ENCODE measurements at regions not wholly inside any gene's neighbourhood (a gene's known extent, or its start where the extent isn't known, plus 50 kb on each side); places are given as distances from the start of the nearest gene placed in this dataset.

DNA sequence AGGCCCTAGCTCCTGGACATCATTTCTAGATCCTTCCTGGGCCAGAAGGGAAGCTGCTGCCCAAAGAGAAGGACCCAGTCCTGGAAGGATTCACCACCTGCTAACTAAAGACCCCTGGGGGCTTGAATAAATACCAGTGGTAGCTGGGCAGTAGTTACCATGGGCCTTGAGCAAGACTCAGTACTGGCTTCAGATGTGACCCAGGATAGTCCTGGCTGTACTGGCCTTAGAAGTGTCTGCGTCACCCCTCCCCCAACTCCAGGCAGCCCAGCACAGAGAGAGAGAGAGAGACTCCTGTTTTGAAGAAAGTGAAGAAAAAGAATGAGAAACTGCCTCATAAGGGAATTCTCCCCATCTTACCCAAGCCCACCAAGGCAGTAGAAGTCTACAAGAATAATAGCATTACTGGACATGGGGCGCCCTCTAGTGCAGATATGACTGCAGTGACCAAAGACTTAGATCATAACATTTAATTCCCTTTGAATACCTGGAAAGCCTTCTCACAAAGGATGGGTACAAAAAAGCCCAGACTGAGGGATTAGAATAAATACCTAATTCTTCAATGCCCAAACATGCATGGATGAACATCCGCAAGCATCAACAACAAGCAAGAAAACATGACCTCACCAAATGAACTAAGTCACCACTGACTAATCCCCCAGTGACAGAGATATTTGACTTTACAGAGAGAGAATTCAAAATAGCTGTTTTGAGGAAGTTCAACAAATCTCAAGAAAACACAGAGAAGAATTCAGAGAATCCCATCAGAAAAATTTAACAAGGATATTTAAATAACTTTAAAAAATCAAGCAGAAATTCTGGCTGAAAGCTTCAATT is 171.8 kb downstream of the HNRNPD start:
- DNase-seq (ENCODE audit: low read depth): no peak
- no peak overlapping the region for H3K4me3 ChIP-seq (ENCODE audit: low read depth, low read length)

DNA sequence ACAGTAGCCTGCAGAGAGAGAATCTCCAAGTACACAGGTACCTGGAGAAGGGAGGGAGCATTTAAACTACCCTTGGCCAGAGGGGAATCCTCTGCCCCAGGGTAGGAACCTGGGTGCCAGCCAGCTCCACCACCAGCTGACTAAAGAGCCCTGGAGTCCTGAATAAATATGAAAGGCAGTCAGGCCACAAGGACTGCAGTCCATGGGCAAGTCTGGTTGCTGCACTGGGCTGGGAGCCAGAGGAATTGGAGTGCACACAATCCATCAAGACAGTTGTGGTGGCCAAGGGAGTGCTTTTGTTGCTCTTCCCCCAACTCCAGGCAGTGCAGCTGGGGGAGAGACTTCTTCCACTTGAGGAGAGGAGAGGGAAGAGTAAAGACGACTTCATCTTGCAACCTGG is 172.5 kb downstream of the HNRNPD start:
- H3K4me3 ChIP-seq (ENCODE audit: low read depth, low read length): no peak overlapping the region
- DNase-seq (ENCODE audit: low read depth): no peak

DNA sequence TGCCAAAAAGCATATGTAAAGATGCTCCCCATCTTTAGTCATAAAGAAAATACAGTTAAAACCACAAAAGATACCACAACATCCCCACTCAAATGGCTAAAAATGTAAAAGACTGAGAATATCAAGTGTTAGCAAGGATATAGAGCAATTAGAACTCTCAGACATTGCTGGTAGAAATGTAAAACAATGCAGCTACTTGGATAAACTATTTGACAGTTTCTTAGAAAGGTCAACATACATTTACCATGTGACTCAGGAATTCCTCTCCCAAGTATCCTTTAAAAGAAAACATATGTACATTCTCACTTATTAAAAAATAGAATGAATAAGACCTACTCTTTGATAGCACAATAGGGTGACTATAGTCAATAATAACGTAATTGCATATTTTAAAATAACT is 173.7 kb downstream of the HNRNPD start:
- DNase-seq (ENCODE audit: low read depth): no peak

DNA sequence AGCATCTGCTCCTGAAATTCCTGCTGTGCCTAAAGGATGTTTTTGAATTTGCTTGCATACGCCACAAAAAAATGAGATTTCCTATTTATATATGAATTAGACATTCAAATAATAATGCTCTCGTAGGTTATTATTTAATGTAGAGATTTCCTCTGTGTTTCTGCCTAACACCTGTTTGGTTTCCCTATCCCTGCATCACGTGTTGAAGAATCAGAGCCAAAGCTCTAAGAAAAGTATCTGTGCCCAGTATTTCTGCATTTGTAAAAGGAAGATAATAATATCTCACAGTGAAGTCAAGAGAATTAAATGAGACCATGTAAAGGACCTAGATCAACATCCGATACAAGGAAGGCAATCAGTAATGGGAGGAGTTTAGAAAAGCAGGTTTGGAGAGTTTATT is 179.5 kb downstream of the HNRNPD start:
- DNase-seq (ENCODE audit: low read depth): no peak
- H3K4me3 ChIP-seq (ENCODE audit: low read depth, low read length): no peak overlapping the region

More for the DNA sequence above, 173.7 kb downstream of the HNRNPD start:
- no peak overlapping the region for H3K4me3 ChIP-seq (ENCODE audit: low read depth, low read length)

DNA sequence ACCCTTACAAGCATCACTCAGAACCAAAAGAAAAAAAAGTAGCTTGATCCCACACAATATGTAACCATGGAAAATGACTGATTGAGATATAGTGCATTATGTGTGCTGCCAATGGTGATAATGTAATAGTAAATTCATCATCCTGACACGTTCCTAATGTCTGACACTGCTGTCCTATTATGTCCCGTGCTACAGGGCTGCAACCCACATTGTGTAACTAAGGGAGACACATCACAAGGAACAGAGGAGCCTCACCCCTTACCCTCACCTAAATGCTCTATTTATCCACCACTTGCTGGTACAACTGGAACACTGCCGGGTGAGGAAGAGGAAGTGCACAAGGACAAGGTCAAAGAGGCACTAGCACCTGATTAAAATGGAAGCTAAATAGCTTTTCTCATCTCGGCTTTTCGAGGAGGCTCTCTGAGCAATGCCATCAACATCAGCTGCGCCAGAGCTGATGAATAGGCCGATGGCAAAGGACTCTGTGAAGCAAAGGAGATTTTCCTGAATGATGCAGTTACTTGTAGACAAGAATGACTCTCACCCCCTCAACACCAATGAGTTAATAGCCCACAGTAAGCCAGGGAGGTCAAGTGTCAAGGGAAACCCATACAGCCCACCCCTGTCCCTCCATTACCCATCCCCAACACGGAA is 181.6 kb downstream of the HNRNPD start:
- DNase-seq (ENCODE audit: low read depth): no peak
- H3K4me3 ChIP-seq (ENCODE audit: low read depth, low read length): no peak overlapping the region

DNA sequence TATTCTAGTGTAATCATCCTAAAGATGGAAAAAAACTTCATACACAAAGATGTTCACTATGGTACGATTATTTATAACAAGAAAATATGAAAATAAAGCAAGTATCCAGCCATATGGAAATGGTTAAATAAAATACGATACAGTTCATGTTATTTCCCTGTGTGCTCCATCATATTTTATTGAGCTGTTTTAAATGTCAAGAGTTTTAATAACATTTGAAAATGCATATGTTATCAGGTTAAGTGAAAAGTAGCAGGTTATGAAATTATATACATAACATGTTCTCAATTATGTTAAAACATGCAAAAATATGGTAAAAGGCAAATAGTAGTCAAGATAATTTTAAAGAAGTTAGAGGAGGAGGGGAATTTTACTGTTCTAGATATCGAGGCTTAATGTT is 192.0 kb downstream of the HNRNPD start:
- no peak overlapping the region for H3K4me3 ChIP-seq (ENCODE audit: low read depth, low read length)

DNA sequence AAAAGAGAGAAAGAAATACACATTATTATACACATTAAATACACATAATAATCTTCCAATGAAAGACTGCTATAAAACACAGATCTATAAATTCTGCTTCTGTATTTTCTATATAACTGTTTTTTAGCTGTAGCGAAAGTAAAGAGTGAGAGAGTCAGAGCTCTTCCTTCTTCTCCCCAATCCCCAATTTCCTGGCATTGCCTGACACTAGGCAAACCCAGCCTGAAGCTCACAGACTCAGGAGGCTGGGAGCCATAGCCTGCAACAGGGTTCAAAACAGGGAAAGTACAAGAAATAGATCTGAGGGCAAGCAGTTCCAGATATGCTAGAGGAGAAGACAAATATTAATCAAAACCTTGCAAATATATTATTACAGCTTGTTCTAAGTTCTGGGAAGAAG is 201.6 kb downstream of the HNRNPD start:
- DNase-seq (ENCODE audit: low read depth): no peak
- H3K4me3 ChIP-seq (ENCODE audit: low read depth, low read length): no peak overlapping the region

More for the DNA sequence above, 192.0 kb downstream of the HNRNPD start:
- DNase-seq (ENCODE audit: low read depth): no peak

DNA sequence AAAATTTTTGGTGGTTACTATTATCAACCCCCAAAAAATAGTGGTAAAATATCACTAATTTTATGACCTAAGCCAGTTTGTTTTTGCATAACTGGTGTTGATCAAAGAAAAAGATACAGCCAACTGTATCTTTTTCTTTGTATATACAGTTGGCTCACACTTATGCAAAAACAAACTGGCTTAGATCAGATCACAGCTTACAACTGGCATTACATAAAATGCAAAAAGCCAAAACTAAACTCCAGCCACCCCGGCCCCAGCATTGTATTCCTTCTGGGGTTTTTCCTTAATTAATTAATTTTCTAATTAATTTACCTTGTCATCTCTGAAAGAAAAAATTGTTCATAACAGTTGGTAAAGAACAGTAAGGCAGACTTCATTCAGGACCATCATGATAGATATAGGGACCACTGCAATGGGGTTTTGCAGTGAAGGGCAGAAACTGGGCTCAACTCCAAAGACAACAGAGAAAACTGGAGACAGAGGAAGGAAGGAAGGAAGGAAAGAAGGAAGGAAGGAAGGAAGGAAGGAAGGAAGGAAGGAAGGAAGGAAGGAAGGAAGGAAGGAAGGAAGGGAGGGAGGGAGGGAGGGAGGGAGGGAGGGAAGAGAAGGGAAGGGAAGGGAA is 202.1 kb downstream of the HNRNPD start:
- DNase-seq (ENCODE audit: low read depth): no peak
- H3K4me3 ChIP-seq (ENCODE audit: low read depth, low read length): no peak overlapping the region

DNA sequence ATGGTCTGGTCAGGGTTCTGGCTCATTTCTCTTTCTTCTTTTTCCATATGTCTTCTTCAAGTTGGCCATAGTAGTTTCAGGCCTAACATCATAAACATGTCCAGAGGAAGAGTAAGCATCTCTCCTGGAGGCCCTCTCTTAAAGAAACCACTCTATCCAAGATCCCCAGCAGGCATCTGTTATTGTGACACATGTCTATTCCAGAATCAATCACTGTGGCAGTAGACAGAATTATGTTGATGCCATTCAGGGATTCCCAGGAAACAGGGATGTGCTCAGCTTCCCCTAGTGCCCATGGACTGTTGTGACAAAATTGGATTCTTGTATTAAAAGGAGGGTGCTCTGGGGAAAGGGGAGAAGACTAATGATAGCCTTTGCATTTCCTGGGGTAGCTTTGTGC is 224.0 kb downstream of the HNRNPD start:
- no peak for DNase-seq (ENCODE audit: low read depth)
- H3K4me3 ChIP-seq (ENCODE audit: low read depth, low read length): no peak overlapping the region

DNA sequence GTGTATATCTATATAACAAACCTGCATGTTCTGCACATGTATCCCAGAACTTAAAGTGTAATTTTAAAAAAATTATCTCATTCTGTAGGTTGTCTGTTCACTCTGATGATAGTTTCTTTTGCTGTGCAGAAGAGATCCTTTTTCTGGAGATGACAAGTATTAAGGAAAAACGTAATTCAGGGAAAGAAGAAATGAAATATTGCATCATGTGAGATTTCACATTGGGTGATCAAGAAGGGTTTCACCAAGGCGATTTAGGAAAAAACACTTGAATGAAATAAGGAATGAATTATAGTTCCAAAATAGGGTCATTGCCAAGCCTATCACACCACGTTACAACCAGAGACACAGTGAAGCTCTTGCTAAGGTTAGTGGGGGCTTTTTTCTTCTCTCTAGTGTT is 227.9 kb downstream of the HNRNPD start:
- DNase-seq (ENCODE audit: low read depth): no peak
- no peak overlapping the region for H3K4me3 ChIP-seq (ENCODE audit: low read depth, low read length)

DNA sequence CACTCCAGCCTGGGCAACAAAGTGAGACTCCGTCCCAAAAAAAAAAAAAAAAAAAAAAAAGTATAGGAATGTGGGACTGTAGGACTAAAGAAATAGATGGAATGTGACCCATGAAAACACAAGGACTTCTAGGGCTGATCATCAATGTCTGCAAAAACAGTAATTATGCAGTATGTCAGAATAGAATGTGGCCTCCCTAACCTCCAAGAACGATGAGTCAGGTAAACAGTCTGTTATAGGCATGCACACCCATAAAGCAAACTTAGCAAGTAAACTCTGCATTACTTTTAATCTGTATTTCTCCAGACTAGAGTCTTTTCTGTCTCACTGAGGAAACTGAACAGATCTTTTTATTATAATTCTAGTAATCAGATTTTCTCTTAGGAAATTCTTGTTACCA is 233.4 kb downstream of the HNRNPD start:
- no peak overlapping the region for H3K4me3 ChIP-seq (ENCODE audit: low read depth, low read length)
- no peak for DNase-seq (ENCODE audit: low read depth)

DNA sequence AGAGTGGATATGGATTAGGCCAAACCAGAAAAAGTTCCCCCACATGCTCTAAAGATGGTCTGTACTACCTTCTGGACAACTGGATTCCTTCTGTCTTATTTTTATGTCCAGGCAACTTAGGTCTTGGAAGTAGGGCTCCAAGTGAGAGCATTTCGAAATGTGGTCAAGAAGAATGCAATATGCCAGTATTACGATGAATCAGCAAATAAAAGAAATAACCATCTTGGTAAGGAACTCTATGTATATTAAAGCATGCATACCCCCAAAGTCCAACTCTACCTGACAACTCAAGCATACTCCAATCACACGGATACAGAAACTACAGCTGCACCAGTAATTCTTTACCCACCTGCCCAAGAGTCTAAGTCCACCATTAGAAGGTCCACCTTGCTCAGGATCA is 234.5 kb downstream of the HNRNPD start:
- DNase-seq (ENCODE audit: low read depth): no peak
- H3K4me3 ChIP-seq (ENCODE audit: low read depth, low read length): no peak overlapping the region

DNA sequence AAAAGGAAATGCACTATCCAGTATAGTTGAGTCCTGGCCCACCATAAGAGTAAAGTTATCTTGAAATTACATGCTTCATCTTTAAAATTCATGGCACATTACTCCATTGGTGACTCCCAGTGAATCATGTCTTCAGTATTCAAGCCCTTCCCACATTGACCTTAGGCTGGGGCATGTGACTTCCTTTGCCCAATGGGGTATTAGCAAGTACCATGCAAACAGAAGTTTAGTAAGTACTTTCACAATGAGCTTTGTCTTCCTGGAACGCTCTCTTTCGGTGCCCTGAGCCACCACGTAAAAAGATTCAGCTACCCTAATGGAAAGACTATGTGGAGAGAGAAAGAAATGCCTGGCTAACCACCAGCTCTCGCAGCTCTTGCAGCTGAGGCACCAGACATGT is 235.4 kb downstream of the HNRNPD start:
- no peak for DNase-seq (ENCODE audit: low read depth)
- no peak overlapping the region for H3K4me3 ChIP-seq (ENCODE audit: low read depth, low read length)

DNA sequence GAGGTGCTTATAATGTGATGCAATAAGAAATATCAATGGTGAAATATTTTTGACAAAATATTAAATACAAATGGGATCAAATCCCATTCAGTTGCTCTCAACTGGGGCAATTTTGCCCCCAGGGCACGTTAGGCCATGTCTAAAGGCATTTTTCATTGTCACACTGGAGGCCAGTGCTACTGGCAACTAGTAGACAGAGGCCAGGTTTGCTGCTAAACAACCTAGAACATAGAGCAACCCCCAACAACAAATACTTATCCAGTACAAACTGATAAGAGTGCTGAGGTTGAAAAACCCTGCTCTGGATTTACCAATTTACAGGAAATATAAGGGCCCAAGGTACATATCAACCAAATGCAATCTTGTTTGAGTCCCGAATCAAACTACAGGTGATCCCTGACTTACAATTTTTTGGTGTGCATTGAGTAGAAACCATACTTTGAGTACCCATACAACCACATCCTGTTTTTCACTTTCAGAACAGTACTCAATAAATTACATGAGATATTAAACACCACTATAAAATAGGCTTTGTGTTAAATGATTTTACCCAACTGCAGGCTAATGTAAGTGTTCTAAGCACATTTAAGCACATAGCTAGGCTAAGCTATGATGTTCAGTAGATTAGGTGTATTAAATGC is 237.5 kb downstream of the HNRNPD start:
- no peak for DNase-seq (ENCODE audit: low read depth)
- no peak overlapping the region for H3K4me3 ChIP-seq (ENCODE audit: low read depth, low read length)

DNA sequence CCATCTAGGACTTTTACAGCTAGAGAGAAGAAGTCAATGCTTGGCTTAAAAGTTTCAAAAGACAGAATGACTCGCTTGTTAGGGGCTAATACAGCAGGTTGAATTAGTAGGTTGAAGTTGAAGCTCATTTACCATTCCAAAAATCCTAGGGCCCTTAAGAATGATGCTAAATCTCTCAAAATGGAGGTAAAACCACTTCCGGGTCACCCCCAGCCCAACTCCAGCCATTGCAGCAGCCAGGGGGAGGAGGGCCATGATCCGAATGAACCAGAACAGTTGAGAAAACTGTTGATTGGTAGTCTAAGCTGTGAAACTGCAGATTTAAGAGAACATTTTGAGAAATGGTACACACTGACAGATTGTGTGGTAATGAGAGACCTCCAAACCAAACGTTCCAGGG is 245.4 kb downstream of the HNRNPD start:
- DNase-seq (ENCODE audit: low read depth): no peak
- no peak overlapping the region for H3K4me3 ChIP-seq (ENCODE audit: low read depth, low read length)

DNA sequence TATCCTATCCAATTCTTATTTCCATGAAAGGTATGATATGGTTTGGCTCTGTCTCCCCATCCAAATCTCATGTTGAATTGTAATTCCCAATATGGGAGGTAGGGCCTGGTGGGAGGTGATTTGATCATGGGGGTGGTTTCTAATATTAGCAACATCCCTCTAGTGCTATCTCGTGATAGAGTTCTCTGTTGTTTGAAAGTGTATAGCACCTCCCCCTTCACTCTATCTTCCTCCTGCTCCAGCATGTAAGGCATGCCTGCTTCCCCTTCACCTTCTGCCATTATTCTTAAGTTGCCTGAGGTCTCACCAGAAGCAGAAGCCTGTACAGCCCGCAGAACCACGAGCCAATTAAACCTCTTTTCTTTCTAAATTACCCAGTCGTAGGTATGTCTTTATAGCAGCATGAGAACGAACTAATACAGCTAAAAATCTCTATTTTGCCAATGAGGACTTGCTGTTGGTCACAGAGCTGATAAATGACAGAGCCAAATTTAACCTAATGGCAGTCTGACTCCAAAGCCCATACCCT is 247.2 kb downstream of the HNRNPD start:
- no peak overlapping the region for H3K4me3 ChIP-seq (ENCODE audit: low read depth, low read length)
- no peak for DNase-seq (ENCODE audit: low read depth)

DNA sequence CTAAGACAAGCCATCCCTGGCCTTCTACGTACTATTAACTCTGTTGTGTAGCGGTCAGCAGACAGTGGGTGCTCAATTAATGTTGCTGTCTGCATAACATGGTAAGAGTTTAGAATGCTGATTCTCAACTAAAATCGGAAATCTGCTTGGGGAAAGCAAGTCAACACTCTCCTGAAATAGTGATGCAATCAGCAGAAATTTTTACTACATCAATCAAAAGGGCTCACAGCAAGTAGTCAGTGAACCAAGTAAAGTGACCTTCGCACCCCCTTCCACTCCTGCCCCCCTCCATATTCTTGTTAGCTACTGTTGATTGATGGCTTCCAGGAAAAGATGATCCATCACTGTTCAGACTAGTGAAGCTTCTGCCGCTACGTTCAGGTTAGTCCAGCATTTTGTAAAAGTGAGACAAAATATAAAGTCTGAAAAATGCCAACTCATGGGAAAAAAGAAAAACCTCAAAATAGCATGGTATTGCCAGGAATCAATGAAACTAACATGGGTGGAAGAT is 247.9 kb downstream of the HNRNPD start:
- no peak for DNase-seq (ENCODE audit: low read depth)
- no peak overlapping the region for H3K4me3 ChIP-seq (ENCODE audit: low read depth, low read length)

DNA sequence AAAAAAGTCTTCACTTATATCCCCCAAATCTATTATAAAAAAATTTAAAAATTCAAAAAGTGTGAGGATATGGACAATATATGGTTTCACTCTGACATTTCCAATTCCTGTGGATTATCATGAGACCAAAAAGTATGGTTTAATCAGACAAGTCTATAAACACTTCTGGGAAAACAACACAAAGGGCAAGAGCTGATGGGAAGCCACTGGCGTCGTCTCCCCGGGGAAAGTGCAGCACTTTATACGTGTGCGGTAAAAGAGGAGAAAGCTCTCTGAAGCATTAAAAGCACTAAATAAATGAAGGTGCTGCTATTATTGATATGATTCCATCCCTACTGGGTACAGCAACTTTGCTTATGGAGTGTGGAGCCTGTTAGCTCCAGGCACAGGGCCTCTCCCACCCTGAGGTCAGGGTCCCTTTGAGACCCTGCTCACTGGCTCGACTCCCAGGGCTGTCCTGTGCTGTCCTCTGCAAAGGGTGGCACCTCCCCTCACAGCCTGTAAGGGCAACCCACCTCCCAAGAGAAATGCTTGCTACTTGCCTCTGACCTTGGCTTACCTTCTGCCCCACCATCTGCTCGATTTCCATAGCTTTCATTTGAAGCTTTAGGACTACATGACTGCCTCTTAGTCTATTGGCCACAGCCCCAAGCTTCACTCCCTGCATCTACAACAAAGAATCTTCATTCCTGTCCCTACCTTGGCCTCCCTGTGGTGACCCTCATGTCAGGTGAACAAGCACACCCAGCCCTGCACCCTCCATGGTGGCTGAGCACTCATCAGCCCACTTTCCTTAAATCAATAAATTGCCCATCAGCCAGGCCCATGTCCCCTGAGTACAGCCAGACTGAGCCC is 248.6 kb downstream of the HNRNPD start:
- no peak overlapping the region for H3K4me3 ChIP-seq (ENCODE audit: low read depth, low read length)
- no peak for DNase-seq (ENCODE audit: low read depth)

DNA sequence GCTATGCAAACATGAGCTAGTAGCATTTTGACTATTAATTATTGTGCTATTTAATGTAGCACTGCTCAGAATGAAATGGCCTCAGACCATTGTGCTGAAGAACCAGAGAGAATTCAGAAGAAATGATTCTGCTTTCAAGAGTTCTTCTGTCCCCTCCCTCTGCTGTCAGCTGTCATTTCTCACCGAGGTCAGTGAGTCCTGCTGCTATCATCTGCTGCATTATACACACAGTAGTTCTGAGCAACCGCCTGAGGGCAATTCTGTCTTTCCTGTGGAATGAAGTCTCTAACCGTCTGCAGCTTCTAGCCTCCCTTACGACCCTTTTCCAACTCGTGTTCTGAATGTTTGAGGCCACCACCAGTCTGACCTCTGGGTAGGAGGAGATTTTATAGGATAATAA is 249.4 kb downstream of the HNRNPD start:
- DNase-seq (ENCODE audit: low read depth): no peak
- no peak overlapping the region for H3K4me3 ChIP-seq (ENCODE audit: low read depth, low read length)

All from skeletal muscle cell (primary cell).